ENCODE measurements at regions not wholly inside any gene's neighbourhood (a gene's known extent, or its start where the extent isn't known, plus 50 kb on each side); places are given as distances from the start of the nearest gene placed in this dataset.

DNA sequence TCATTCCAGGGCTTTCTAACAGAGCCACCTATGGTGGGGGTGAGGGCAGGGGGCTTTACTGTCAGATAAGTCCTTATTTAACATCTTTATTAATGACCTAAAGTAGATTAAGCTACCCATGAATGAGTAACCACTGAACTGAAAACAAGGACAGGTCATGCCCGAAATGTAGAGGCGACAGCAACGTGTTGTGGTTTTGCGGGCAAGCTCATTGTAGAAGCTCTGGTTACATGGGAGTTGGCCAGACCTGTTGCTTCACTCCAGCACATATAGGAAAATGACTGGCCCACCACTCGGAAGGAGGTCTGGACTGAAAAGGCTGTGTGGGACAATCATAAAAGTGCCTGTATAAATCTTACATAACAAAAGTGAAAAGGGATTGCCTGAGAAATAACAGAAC lies 109.6 kb upstream of the NDP start:
- TF ChIP-seq CTCF (IDR thresholded peaks at IDR 0.05; ENCODE audit: insufficient read depth, low read depth, low read length) (no peak), EZH2 (IDR thresholded peaks at IDR 0.05; ENCODE audit: insufficient read depth, low read length) (no peak)

All from astrocyte (in vitro differentiated cells and primary cell).